COR-L47 (cell line): ENCODE measurements at regions not wholly inside any gene's neighbourhood (a gene's known extent, or its start where the extent isn't known, plus 50 kb on each side); places are given as distances from the start of the nearest gene placed in this dataset.

Experiments used
- DNase-seq: peaks from one replicate; lab custom pipeline; 2025; lab: John Stamatoyannopoulos, UW

DNA sequence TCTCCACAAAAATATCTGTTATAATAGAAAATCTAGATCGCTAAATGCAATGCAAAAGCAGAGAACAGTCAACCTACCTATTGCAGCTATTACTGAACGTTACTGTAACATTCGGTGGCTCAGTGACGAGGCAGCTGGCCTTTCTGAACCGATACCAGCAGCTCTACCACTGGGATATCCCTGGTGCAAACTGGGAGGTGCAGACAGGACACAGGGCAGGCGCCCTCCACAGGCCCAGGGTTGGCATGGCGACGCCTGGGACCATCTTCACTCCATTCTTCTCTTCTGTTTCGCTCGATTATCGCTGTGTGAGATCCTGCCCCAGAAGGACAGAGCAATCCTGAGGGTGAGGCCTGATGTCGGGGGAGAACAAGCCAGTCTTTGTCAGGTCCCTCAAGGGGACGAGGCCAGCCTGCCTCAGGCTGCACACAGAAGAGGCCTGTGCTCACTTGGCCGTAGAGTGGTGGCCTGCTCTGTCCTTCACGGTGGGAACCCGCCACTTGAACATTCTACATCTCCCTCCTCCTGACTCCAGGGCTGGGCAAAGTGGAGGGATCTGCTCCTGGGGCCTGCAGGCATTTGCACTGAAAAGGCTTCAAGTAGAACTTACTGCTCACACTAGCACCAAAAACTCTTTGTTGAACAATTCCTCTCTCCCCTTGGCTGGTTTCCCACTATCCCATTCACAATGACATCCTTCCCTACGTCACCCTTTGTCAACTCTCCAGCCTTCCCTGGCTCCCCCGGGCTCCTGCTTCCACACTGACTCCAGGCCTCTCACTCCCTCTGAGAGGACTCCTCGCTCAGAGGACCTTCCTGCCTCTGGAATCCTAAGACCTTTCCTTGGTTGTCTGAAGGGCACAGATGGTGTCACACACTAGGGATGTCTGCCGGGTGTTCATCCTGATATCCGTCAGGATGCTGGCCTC lies 49.7 kb downstream of the CYRIA start:
- DNase-seq = no peak

DNA sequence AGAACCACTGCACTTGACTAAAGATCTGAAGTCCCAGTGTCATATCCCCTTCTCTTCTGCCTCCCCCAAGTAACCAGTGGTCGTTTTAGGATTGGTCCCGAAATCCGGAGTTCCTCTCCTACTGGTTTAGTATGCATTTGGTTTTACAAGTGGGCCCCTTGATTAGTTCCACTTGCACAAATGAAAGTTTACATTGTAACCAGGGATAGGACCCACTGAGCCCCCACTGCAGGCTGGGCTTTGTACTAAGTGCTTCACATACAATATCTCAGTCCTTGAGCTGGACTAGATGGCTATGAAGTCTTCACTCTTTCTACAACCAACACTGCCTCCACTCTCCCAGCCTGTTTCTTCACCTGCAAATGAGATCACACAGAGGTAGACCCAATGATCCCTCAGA lies 50.4 kb downstream of the CYRIA start:
- no peak for DNase-seq

DNA sequence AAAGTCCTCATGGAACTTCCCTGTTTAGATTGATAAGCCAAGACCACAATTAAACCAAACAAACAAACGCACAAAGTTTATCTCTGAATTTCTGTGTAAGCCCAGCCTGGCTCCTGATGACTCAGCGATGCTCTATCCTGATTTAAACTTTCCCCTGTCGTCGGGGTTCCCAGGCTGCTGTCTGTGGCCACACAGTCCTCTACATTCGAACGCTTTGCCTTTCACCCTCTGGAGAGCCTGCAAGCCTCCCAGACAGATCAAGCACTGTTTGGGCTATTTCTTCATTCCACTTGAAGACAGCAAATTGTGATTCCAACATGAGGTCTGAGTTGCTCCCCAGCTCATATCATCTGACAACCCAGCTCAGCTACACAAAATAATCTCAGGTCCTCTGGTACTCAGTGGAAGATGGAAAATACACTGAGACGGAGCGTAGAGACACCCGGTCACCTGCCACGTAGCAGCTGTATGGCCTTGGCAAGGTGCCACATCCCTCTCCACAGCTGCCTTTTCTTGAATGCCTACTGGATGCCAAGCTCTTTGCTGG lies 51.2 kb downstream of the CYRIA start:
- peak; percentile 76 for DNase-seq

GRCh38 chr2:16613539-16614011 lies 52.1 kb downstream of the CYRIA start:
- DNase-seq = peak; percentile 13

GRCh38 chr2:16612490-16612889 lies 53.1 kb downstream of the CYRIA start:
- no peak for DNase-seq

GRCh38 chr2:16609786-16610185 lies 55.8 kb downstream of the CYRIA start:
- no peak for DNase-seq

DNA sequence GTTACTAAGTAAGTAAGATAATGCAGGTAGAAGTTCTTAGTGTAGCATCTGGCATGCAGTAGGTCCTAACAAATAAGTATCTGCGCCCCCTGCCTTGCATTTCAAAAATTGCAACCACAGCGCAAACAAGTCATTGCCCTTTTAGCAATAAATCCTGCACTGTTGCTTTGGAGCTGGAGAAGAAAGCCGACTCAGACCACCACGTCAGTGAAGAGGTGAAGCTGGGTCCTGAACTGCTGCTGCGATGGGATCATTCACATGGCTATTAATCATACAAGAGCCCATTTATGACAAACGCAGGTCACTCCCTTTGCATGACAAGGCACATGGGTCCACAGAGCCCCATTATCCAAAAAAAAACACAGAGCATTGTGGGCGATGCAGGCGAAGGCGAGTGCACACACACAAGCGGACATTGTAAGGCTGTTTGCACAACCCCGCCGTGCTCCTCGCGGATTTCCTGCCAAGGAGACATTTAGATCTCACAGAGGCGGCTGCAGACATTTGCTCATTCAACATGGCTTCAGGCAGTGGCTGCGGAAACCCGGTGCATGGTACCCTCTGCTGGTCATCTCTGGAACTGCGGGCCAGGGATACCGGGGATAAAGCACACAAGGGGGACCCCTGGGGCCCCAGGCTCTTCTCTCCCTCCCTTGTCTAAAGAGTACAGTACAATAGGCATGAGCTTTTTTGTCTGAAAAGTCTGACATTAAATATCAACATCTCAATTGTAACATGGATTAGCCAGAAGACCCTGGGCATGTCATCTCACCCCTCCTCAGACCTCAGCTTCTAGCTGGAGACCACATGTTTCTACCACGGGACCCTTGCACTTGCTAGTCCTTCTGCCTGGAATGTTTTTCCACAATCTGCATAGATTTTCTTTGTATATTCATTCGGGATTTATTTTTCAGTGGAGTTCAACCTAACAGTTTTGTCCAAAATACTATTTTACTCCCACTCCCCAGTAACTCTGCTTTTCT lies 56.7 kb downstream of the CYRIA start:
- DNase-seq = peak; percentile 81

GRCh38 chr2:16607301-16607700 lies 58.3 kb downstream of the CYRIA start:
- no peak for DNase-seq

DNA sequence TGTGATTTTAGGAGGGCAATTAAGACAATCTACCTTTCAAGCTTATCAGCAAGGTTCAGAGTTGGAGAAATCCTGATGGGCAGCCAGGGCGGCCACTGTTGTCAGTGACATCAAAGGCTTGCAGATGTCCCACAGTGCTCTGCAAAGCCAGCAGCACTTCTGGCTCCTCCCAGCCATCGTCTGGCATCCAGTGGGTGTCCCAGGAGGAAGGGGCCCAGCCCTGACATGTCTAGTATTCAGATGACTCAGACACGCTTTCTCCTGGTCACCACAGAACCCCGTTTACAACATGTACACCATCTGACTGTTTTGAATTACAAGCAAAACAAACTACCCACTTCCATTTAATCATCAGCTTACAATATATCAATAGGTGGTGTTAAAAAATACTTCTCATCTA lies 61.4 kb downstream of the CYRIA start:
- no peak for DNase-seq

GRCh38 chr2:16591370-16591933 lies 74.2 kb downstream of the CYRIA start:
- no peak for DNase-seq

DNA sequence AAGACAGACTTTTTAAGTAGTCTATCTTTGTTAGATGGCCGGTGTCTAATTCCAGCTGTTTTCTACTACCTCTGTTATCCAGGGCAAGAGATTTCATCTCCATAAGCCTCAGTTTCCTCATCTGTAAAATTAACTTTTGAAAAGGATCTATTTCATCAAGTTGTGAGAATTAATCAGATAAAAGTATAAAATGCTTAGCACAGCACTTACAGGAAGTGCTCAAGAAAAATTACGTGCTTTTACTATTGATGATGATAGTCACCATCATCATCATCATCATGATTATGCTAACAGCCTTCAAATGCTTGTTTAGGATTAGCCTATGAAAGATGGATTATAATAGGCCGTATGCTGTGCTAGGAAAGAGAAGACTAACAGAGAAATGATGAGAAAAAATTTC lies 76.2 kb downstream of the CYRIA start:
- DNase-seq = no peak

GRCh38 chr2:16588565-16588964 lies 77.1 kb downstream of the CYRIA start:
- DNase-seq = no peak

DNA sequence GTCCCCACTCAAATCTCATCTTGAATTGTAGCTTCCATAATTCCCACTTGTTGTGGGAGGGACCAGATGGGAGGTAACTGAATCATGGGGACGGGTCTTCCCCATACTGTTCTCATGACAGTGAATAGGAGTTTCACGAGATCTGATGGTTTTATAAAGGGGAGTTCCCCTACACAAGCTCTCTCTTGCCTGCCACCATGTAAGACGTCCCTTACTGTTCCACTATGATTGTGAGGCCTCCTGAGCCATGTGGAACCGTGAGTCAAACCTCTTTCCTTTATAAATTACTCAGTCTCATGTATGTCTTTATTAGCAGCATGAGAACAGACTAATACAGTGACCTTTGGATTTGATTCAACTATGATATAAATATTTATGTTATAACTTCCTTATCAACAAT lies 78.0 kb downstream of the CYRIA start:
- no peak for DNase-seq

GRCh38 chr2:16584824-16585540 lies 80.7 kb downstream of the CYRIA start:
- no peak for DNase-seq

GRCh38 chr2:16584084-16584483 lies 81.5 kb downstream of the CYRIA start:
- no peak for DNase-seq

GRCh38 chr2:16581241-16581640 lies 84.4 kb downstream of the CYRIA start:
- no peak for DNase-seq

GRCh38 chr2:16578081-16578480 lies 87.6 kb downstream of the CYRIA start:
- DNase-seq = no peak

DNA sequence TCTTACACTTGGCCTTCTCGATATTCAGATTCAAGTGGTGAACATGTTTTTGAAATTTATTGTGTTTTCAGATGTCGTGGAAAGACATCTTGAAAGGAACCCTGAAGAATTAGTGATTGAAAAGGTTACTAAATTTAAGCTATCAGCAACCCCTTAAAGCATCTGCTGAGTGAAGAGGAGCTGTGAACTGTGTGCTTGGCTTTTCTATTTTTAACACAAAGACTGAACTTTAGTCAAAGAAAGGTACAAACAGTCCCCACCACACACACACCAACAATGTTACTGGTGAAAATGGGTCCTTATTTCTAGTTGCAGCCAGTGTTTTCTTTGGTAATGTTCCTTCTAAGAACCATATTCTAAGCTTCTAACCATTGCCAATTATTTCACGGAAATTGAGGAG lies 95.1 kb downstream of the CYRIA start:
- no peak for DNase-seq

GRCh38 chr2:16568998-16569784 lies 96.4 kb downstream of the CYRIA start:
- DNase-seq = no peak

DNA sequence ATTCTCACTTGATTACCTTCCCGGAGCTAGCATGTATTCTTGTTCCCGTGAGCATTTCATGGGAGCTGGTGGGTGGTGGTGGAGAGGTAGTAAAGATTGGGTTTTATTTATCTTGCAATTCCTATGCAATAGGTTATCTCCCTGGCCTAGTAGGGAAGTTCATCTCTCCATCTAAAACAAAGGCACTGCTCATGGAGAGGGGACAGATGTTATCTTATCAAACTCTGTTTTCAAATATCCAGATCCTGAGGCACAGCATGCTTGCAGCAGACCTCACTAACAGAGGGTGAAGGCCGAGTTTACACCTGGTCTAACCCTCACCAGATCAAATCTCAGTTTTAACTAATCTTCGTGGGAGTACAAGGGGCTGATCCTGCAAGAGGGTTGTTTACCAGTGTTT lies 98.9 kb downstream of the CYRIA start:
- DNase-seq = no peak

DNA sequence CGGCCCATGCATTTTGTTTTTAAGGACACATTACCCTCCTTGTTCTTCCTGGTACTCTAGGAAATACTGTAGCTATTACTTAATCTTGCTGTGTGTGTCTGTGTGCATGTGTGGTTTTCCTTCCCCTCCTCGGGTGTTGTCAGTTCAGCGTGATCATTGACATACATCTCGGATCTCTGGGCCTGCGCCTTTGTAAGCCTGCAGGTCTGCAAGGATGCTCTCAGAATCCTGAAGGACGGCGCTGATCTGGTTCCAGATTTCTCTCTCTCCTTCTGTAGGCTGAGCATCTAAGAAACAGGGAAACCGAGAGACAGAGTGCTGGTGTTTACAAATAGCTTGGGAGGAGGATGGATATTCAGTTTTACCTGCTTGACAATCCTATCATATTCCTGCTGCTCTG lies 100.2 kb downstream of the CYRIA start:
- no peak for DNase-seq
